ENCODE measurements at regions not wholly inside any gene's neighbourhood (a gene's known extent, or its start where the extent isn't known, plus 50 kb on each side); places are given as distances from the start of the nearest gene placed in this dataset.

GRCh38 chr3:74542441-74542840 is 72.0 kb downstream of the CNTN3 start:
- TF ChIP-seq SP1 (IDR thresholded peaks at IDR 0.05) (no peak), RXRA (IDR thresholded peaks at IDR 0.05) (no peak), FOXA1 (IDR thresholded peaks at IDR 0.05) (no peak), ZBTB33 (IDR thresholded peaks at IDR 0.05) (no peak), YY1 (IDR thresholded peaks at IDR 0.05) (no peak), NR2F2 (IDR thresholded peaks at IDR 0.05) (no peak), HNF4A (conservative IDR thresholded peaks at IDR 0.05) (no peak), REST (IDR thresholded peaks at IDR 0.05) (no peak)
- Histone ChIP-seq H3K36me3 (ENCODE audit: control insufficient read depth in 4 of 4, insufficient read depth in 3 of 4, low read depth in 1 of 4, low read length in 3 of 4) (no peaks in the 10 kb centered on the region), H3K27ac (ENCODE audit: low read depth in 1 of 2, low read length in 2 of 2) (no peak overlapping the region), H3K9ac (ENCODE audit: low read depth in 1 of 2, low read length in 2 of 2) (no peak overlapping the region), H3K4me3 (ENCODE audit: low read depth in 1 of 3, low read length in 3 of 3) (no peak overlapping the region), H3K4me1 (ENCODE audit: control insufficient read depth in 4 of 4, insufficient read depth in 4 of 4, low read length in 3 of 4) (peaks cover 0 to 13% (median 9%) of the 10 kb centered on the region in 4 donors), H3K9me3 (ENCODE audit: control insufficient read depth in 4 of 4, low read length in 3 of 4) (no peaks in the 10 kb centered on the region), H3K27me3 (ENCODE audit: control insufficient read depth in 4 of 4, insufficient read depth in 4 of 4, low read length in 3 of 4) (no peaks in the 10 kb centered on the region)
- DNase-seq (ENCODE audit: low spot score), result no peak
- 94% methylated on average over 2 of the region's 2 CpGs for WGBS

- no peak overlapping the region for H3K27ac ChIP-seq (ENCODE audit: low read depth in 1 of 2, low read length in 2 of 2)
- H3K9ac ChIP-seq (ENCODE audit: low read depth in 1 of 2, low read length in 2 of 2), result no peak overlapping the region
- H3K27me3 ChIP-seq (ENCODE audit: control insufficient read depth in 4 of 4, insufficient read depth in 4 of 4, low read length in 3 of 4), result no peaks in the 10 kb centered on the region
- DNase-seq (ENCODE audit: low spot score), result no peak
- whole genome bisulfite sequencing, result 65% methylated on average over 3 of the region's 3 CpGs
- peaks cover 0 to 5% (median 1%) of the 10 kb centered on the region in 4 donors for H3K4me1 ChIP-seq (ENCODE audit: control insufficient read depth in 4 of 4, insufficient read depth in 4 of 4, low read length in 3 of 4)
- no peaks in the 10 kb centered on the region for H3K9me3 ChIP-seq (ENCODE audit: control insufficient read depth in 4 of 4, low read length in 3 of 4)
- TF ChIP-seq FOXA1 (IDR thresholded peaks at IDR 0.05) (no peak), GABPA (IDR thresholded peaks at IDR 0.05 in 1 of 2, conservative IDR thresholded peaks at IDR 0.05 in 1 of 2) (no peak), YY1 (IDR thresholded peaks at IDR 0.05) (no peak), NR2F2 (IDR thresholded peaks at IDR 0.05) (no peak), REST (IDR thresholded peaks at IDR 0.05) (no peak), RXRA (IDR thresholded peaks at IDR 0.05) (no peak), RAD21 (IDR thresholded peaks at IDR 0.05) (no peak), MAX (IDR thresholded peaks at IDR 0.05) (no peak), FOXA2 (IDR thresholded peaks at IDR 0.05) (no peak), TAF1 (conservative IDR thresholded peaks at IDR 0.05) (no peak)
- no peak overlapping the region for H3K4me3 ChIP-seq (ENCODE audit: low read depth in 1 of 3, low read length in 3 of 3)
- no peaks in the 10 kb centered on the region for H3K36me3 ChIP-seq (ENCODE audit: control insufficient read depth in 4 of 4, insufficient read depth in 3 of 4, low read depth in 1 of 4, low read length in 3 of 4)
Measured at GRCh38 chr3:74539876-74540275, 74.6 kb downstream of the CNTN3 start.
